Suprapubic skin (tissue), 4 donors: ENCODE measurements at regions not wholly inside any gene's neighbourhood (a gene's known extent, or its start where the extent isn't known, plus 50 kb on each side); places are given as distances from the start of the nearest gene placed in this dataset.

Source experiments
- DNase-seq, 2 donors: peaks; one replicate each; pipeline ENCODE4 v3.0.0-alpha.2; 2019; ENCODE audit warnings: low spot score in 2 of 2
- H3K27ac ChIP-seq: fragments of 200-600 bp; sonication (generic); one replicate; pipeline ENCODE4 v1.5.1; 2019
- H3K27me3 ChIP-seq: fragments of 200-600 bp; sonication (generic); one replicate; pipeline ENCODE4 v1.5.1; 2019
- H3K36me3 ChIP-seq: fragments of 200-600 bp; sonication (generic); one replicate; pipeline ENCODE4 v1.5.1; 2019
- H3K4me1 ChIP-seq: fragments of 200-600 bp; sonication (generic); one replicate; pipeline ENCODE4 v1.5.1; 2019
- H3K4me3 ChIP-seq: fragments of 200-600 bp; sonication (generic); one replicate; pipeline ENCODE4 v1.5.1; 2019; ENCODE audit warnings: mild to moderate bottlenecking
- H3K9me3 ChIP-seq: fragments of 200-600 bp; sonication (generic); one replicate; pipeline ENCODE4 v1.5.1; 2019
- CTCF ChIP-seq, 2 donors: fragments of 200-600 bp in 1 of 2; fragments of 450-650 bp in 1 of 2; sonication (generic) in 1 of 2; IDR thresholded peaks; one replicate each; pipeline ENCODE4 v1.5.1; 2016 to 2019; ENCODE audit warnings: antibody characterized with exemption in 2 of 2, mild to moderate bottlenecking in 1 of 2, moderate library complexity in 1 of 2
- EP300 ChIP-seq: sonication (generic); formaldehyde crosslinking; IDR thresholded peaks from one replicate; pipeline ENCODE4 v1.6.1; 2017; ENCODE audit warnings: antibody characterized with exemption
- POLR2A ChIP-seq, 2 donors: fragments of 450-650 bp; IDR thresholded peaks; one replicate each; pipeline ENCODE4 v1.6.1; 2017; ENCODE audit warnings: antibody characterized with exemption in 2 of 2, mild to moderate bottlenecking in 2 of 2, moderate library complexity in 2 of 2
- POLR2AphosphoS5 ChIP-seq, 3 donors: sonication (generic); formaldehyde crosslinking; IDR thresholded peaks; one replicate each; pipeline ENCODE4 v1.6.1; 2017; ENCODE audit warnings: antibody characterized with exemption in 3 of 3
- WGBS: methylation state at CpG from one replicate; pipeline ENCODE4 v1.1.5; 2018; 5-methylcytosine and 5-hydroxymethylcytosine counted together

DNA sequence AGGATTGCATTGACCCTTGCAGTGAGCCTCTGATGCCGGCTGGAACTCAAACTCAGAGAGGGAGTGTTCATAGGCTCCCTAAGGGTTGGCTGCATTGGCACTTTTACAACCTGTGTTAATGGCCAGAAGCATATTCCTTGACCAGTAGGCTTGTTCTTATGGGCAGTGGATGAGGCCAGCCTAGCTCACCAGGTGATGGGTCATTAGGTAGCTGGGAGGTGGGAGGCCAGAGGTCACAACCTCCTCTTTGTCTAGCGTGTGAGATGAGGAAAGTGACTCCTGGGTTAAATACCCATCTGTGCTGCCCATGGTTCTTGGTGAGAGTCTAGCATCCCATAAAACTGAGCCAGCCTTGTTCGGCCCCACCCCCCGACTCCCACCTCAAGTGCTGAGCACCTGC lies 275.7 kb upstream of the CTNNB1 start:
- Histone ChIP-seq H3K4me3 (no peak overlapping the region), H3K27me3 (no peaks in the 10 kb centered on the region), H3K27ac (no peak overlapping the region), H3K36me3 (no peaks in the 10 kb centered on the region), H3K9me3 (no peaks in the 10 kb centered on the region), H3K4me1 (no peaks in the 10 kb centered on the region)
- no peak for DNase-seq
- 90% methylated on average over 4 of the region's 4 CpGs for whole genome bisulfite sequencing
- no peak for TF ChIP-seq POLR2AphosphoS5 (IDR thresholded peaks at IDR 0.05)
- TF ChIP-seq EP300, result no peak
- no peak for TF ChIP-seq POLR2A (IDR thresholded peaks at IDR 0.05)
- no peak for TF ChIP-seq CTCF (IDR thresholded peaks at IDR 0.05)

DNA sequence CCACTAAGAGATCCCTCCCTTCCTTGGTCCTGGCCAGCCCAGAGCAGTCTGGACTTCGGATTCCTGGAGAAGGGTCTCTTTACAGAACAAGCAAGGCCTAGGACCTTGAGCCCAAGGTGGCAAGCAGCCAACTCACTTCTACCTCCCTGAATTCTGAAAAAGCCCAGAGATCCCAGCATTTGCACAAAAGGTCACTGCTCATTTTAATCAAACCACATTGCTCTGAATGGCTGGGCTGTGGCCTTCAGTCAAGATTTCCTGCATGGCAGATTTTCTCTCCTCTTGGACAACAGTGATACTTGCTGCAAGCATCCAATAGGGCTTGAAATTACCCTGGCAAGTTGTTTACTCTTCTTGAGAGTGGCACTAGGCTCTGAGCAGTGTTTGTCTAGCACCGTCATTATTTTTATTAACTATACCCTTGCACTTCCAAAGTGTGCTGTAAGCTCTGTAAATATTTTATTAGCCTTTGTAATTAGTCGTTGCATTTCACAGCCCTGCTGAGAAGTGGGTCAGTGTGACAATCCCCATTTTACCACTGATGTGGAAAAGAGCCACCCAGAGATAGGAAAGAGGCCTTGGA lies 274.7 kb upstream of the CTNNB1 start:
- H3K27me3 ChIP-seq, result no peaks in the 10 kb centered on the region
- H3K4me1 ChIP-seq, result no peaks in the 10 kb centered on the region
- H3K4me3 ChIP-seq, result no peak overlapping the region
- no peak for DNase-seq
- no peaks in the 10 kb centered on the region for H3K36me3 ChIP-seq
- H3K9me3 ChIP-seq, result no peaks in the 10 kb centered on the region
- 69% methylated on average over 3 of the region's 3 CpGs for WGBS
- TF ChIP-seq EP300 (no peak), POLR2A (IDR thresholded peaks at IDR 0.05) (no peak), POLR2AphosphoS5 (IDR thresholded peaks at IDR 0.05) (no peak), CTCF (IDR thresholded peaks at IDR 0.05) (no peak)
- H3K27ac ChIP-seq, result no peak overlapping the region

GRCh38 chr3:40925231-40925630 lies 274.1 kb upstream of the CTNNB1 start:
- 79% methylated on average over 3 of the region's 3 CpGs for WGBS
- no peaks in the 10 kb centered on the region for H3K36me3 ChIP-seq
- no peaks in the 10 kb centered on the region for H3K9me3 ChIP-seq
- no peak for DNase-seq
- H3K4me1 ChIP-seq, result no peaks in the 10 kb centered on the region
- H3K4me3 ChIP-seq, result no peak overlapping the region
- H3K27ac ChIP-seq, result no peak overlapping the region
- TF ChIP-seq EP300 (no peak), POLR2A (IDR thresholded peaks at IDR 0.05) (no peak), POLR2AphosphoS5 (IDR thresholded peaks at IDR 0.05) (no peak), CTCF (IDR thresholded peaks at IDR 0.05) (no peak)
- H3K27me3 ChIP-seq, result no peaks in the 10 kb centered on the region

- Histone ChIP-seq H3K9me3 (no peaks in the 10 kb centered on the region), H3K4me3 (no peak overlapping the region), H3K4me1 (no peaks in the 10 kb centered on the region), H3K27me3 (no peaks in the 10 kb centered on the region), H3K27ac (no peak overlapping the region), H3K36me3 (no peaks in the 10 kb centered on the region)
- no peak for DNase-seq
- no peak for TF ChIP-seq POLR2AphosphoS5 (IDR thresholded peaks at IDR 0.05)
- TF ChIP-seq POLR2A (IDR thresholded peaks at IDR 0.05), result no peak
- no peak for TF ChIP-seq EP300
- no peak for TF ChIP-seq CTCF (IDR thresholded peaks at IDR 0.05)
Measured at GRCh38 chr3:40930131-40930538, 269.2 kb upstream of the CTNNB1 start.

DNA sequence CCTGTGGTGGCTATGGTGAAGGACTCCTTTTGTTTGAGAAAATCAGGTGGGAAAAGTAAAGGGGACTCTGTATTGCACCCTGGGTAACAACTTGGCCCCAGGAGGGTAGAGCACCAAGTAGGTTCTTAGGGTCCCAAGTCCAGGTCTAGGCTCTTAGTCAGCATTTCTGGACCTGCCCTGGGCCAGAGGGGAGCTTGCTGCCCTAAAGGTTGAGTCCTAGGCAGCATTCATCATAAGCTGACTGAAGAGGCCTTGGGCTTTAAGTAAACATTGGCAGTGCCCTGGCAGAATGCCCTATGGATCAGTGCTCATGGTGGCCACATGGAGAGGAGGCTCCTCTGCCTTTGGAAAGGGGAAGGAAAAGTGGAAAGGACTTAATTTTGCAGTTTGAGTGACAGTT lies 268.5 kb upstream of the CTNNB1 start:
- Histone ChIP-seq H3K9me3 (no peaks in the 10 kb centered on the region), H3K4me1 (no peaks in the 10 kb centered on the region), H3K27me3 (no peaks in the 10 kb centered on the region), H3K4me3 (no peak overlapping the region), H3K36me3 (no peaks in the 10 kb centered on the region), H3K27ac (no peak overlapping the region)
- TF ChIP-seq EP300 (no peak), POLR2AphosphoS5 (IDR thresholded peaks at IDR 0.05) (no peak), POLR2A (IDR thresholded peaks at IDR 0.05) (no peak), CTCF (IDR thresholded peaks at IDR 0.05) (no peak)
- no peak for DNase-seq
